Natural killer cell treated with Interleukin-12 subunit alpha and Interleukin-12 subunit beta and Interleukin-15 and Interleukin-18, amount 100 ng/mL, for 72 hours (primary cell): ENCODE measurements at regions not wholly inside any gene's neighbourhood (a gene's known extent, or its start where the extent isn't known, plus 50 kb on each side); places are given as distances from the start of the nearest gene placed in this dataset.

Experiments
- ATAC-seq, 2 donors: fragments of 150-1000 bp; cut with Tn5 transposase in 1 of 2; sonication (Bioruptor Pico), chemical (Tn5 transposase) in 1 of 2; 2 replicates each; pipeline ENCODE4 v1.10.0; 2021
- DNase-seq: peaks from one replicate; pipeline ENCODE4 v3.0.0; 2022; ENCODE audit warnings: low spot score
- H3K27ac Mint-ChIP-seq, 2 donors: 1 replicate in 1 of 2; 2 replicates in 1 of 2; pipeline ENCODE4 v1.8.0; 2022; ENCODE audit warnings: mixed read lengths in 2 of 2, mild to moderate bottlenecking in 1 of 2, moderate library complexity in 1 of 2
- H3K27me3 Mint-ChIP-seq, 2 donors: 1 replicate in 1 of 2; 2 replicates in 1 of 2; pipeline ENCODE4 v1.8.0; 2022; ENCODE audit warnings: mixed read lengths in 2 of 2
- H3K36me3 Mint-ChIP-seq: one replicate; pipeline ENCODE4 v1.8.0; 2022; ENCODE audit warnings: mixed read lengths
- H3K4me1 Mint-ChIP-seq, 2 donors: 1 replicate in 1 of 2; 2 replicates in 1 of 2; pipeline ENCODE4 v1.8.0; 2022; ENCODE audit warnings: low read depth in 2 of 2, mixed read lengths in 2 of 2, mild to moderate bottlenecking in 1 of 2
- H3K4me3 Mint-ChIP-seq: one replicate; pipeline ENCODE4 v1.8.0; 2022; ENCODE audit warnings: mixed read lengths
- H3K9me3 Mint-ChIP-seq: 2 replicates; pipeline ENCODE4 v1.8.0; 2022; ENCODE audit warnings: mixed read lengths

GRCh38 chr18:39296293-39296888 lies 1730.8 kb upstream of the CELF4 start:
- no peaks in the 10 kb centered on the region for H3K4me1 Mint-ChIP-seq
- DNase-seq = no peak
- H3K36me3 Mint-ChIP-seq = peaks cover 9% of the 10 kb centered on the region
- ATAC-seq = no peak
- H3K4me3 Mint-ChIP-seq = no peak overlapping the region
- peaks cover 18% of the 10 kb centered on the region for H3K9me3 Mint-ChIP-seq
- peak overlapping the region in 1 of 2 donors; percentile 7 for H3K27ac Mint-ChIP-seq
- H3K27me3 Mint-ChIP-seq = no peaks in the 10 kb centered on the region

GRCh38 chr18:39276764-39277163 lies 1711.2 kb upstream of the CELF4 start:
- Mint-ChIP-seq H3K4me1 (no peaks in the 10 kb centered on the region), H3K36me3 (no peaks in the 10 kb centered on the region), H3K4me3 (no peak overlapping the region), H3K27me3 (no peaks in the 10 kb centered on the region), H3K27ac (no peak overlapping the region), H3K9me3 (peaks cover 17% of the 10 kb centered on the region)
- DNase-seq (no peak), ATAC-seq (no peak)

GRCh38 chr18:39274535-39274934 lies 1708.9 kb upstream of the CELF4 start:
- DNase-seq = no peak
- Mint-ChIP-seq H3K27me3 (no peaks in the 10 kb centered on the region), H3K4me1 (no peaks in the 10 kb centered on the region), H3K36me3 (no peaks in the 10 kb centered on the region), H3K27ac (no peak overlapping the region), H3K4me3 (no peak overlapping the region), H3K9me3 (peaks cover 14% of the 10 kb centered on the region)
- ATAC-seq = no peak

GRCh38 chr18:39272230-39272629 lies 1706.6 kb upstream of the CELF4 start:
- H3K9me3 Mint-ChIP-seq = peaks cover 11% of the 10 kb centered on the region
- H3K36me3 Mint-ChIP-seq = no peaks in the 10 kb centered on the region
- H3K27ac Mint-ChIP-seq = no peak overlapping the region
- no peak overlapping the region for H3K4me3 Mint-ChIP-seq
- no peaks in the 10 kb centered on the region for H3K27me3 Mint-ChIP-seq
- ATAC-seq (no peak), DNase-seq (no peak)
- H3K4me1 Mint-ChIP-seq = no peaks in the 10 kb centered on the region

GRCh38 chr18:39271654-39272053 lies 1706.1 kb upstream of the CELF4 start:
- no peak overlapping the region for H3K4me3 Mint-ChIP-seq
- H3K36me3 Mint-ChIP-seq = no peaks in the 10 kb centered on the region
- no peak for ATAC-seq
- no peaks in the 10 kb centered on the region for H3K27me3 Mint-ChIP-seq
- peaks cover 10% of the 10 kb centered on the region for H3K9me3 Mint-ChIP-seq
- H3K4me1 Mint-ChIP-seq = no peaks in the 10 kb centered on the region
- H3K27ac Mint-ChIP-seq = no peak overlapping the region
- DNase-seq = no peak

- Mint-ChIP-seq H3K9me3 (peaks cover 24% of the 10 kb centered on the region), H3K36me3 (peaks cover 17% of the 10 kb centered on the region), H3K4me3 (no peak overlapping the region), H3K27ac (no peak overlapping the region), H3K4me1 (no peaks in the 10 kb centered on the region), H3K27me3 (no peaks in the 10 kb centered on the region)
- DNase-seq (no peak), ATAC-seq (no peak)
These were observed 1695.0 kb upstream of the CELF4 start for GRCh38 chr18:39260565-39260964.

- H3K27ac Mint-ChIP-seq = no peak overlapping the region
- no peak for ATAC-seq
- H3K36me3 Mint-ChIP-seq = peaks cover 17% of the 10 kb centered on the region
- H3K27me3 Mint-ChIP-seq = no peaks in the 10 kb centered on the region
- DNase-seq = no peak
- no peaks in the 10 kb centered on the region for H3K4me1 Mint-ChIP-seq
- no peak overlapping the region for H3K4me3 Mint-ChIP-seq
- H3K9me3 Mint-ChIP-seq = peaks cover 24% of the 10 kb centered on the region
These were observed 1694.1 kb upstream of the CELF4 start for GRCh38 chr18:39259736-39260135.

GRCh38 chr18:39244242-39244641 lies 1678.6 kb upstream of the CELF4 start:
- Mint-ChIP-seq H3K4me1 (no peaks in the 10 kb centered on the region), H3K36me3 (no peaks in the 10 kb centered on the region), H3K27me3 (no peaks in the 10 kb centered on the region), H3K4me3 (no peak overlapping the region), H3K27ac (no peak overlapping the region), H3K9me3 (peaks cover 15% of the 10 kb centered on the region)
- ATAC-seq (no peak), DNase-seq (no peak)

GRCh38 chr18:39241534-39241933 lies 1675.9 kb upstream of the CELF4 start:
- Mint-ChIP-seq H3K36me3 (no peaks in the 10 kb centered on the region), H3K27me3 (no peaks in the 10 kb centered on the region), H3K4me1 (no peaks in the 10 kb centered on the region), H3K4me3 (no peak overlapping the region), H3K9me3 (peaks cover 13% of the 10 kb centered on the region), H3K27ac (no peak overlapping the region)
- no peak for DNase-seq
- ATAC-seq = no peak

- no peaks in the 10 kb centered on the region for H3K27me3 Mint-ChIP-seq
- DNase-seq = no peak
- H3K4me3 Mint-ChIP-seq = no peak overlapping the region
- no peaks in the 10 kb centered on the region for H3K36me3 Mint-ChIP-seq
- no peaks in the 10 kb centered on the region for H3K4me1 Mint-ChIP-seq
- ATAC-seq = no peak
- no peak overlapping the region for H3K27ac Mint-ChIP-seq
- H3K9me3 Mint-ChIP-seq = peaks cover 12% of the 10 kb centered on the region
These were observed 1673.5 kb upstream of the CELF4 start for GRCh38 chr18:39238981-39239660.

GRCh38 chr18:39235118-39235719 lies 1669.6 kb upstream of the CELF4 start:
- Mint-ChIP-seq H3K4me1 (no peaks in the 10 kb centered on the region), H3K4me3 (no peak overlapping the region), H3K9me3 (peaks cover 17% of the 10 kb centered on the region), H3K27me3 (no peaks in the 10 kb centered on the region), H3K27ac (no peak overlapping the region), H3K36me3 (no peaks in the 10 kb centered on the region)
- ATAC-seq (no peak), DNase-seq (no peak)

- Mint-ChIP-seq H3K27me3 (no peaks in the 10 kb centered on the region), H3K27ac (no peak overlapping the region), H3K4me3 (no peak overlapping the region), H3K4me1 (no peaks in the 10 kb centered on the region), H3K9me3 (peaks cover 17% of the 10 kb centered on the region), H3K36me3 (no peaks in the 10 kb centered on the region)
- ATAC-seq (peak in 1 of 2 donors; percentile 27), DNase-seq (no peak)
These were observed 1667.3 kb upstream of the CELF4 start for GRCh38 chr18:39232937-39233336.

GRCh38 chr18:39232490-39232889 lies 1666.9 kb upstream of the CELF4 start:
- no peaks in the 10 kb centered on the region for H3K4me1 Mint-ChIP-seq
- H3K27me3 Mint-ChIP-seq = no peaks in the 10 kb centered on the region
- ATAC-seq (no peak), DNase-seq (no peak)
- H3K27ac Mint-ChIP-seq = no peak overlapping the region
- peaks cover 15% of the 10 kb centered on the region for H3K9me3 Mint-ChIP-seq
- no peak overlapping the region for H3K4me3 Mint-ChIP-seq
- H3K36me3 Mint-ChIP-seq = no peaks in the 10 kb centered on the region

GRCh38 chr18:39230086-39230803 lies 1664.6 kb upstream of the CELF4 start:
- Mint-ChIP-seq H3K4me1 (no peaks in the 10 kb centered on the region), H3K27me3 (no peaks in the 10 kb centered on the region), H3K9me3 (peaks cover 27% of the 10 kb centered on the region), H3K36me3 (peaks cover 5% of the 10 kb centered on the region), H3K27ac (no peak overlapping the region), H3K4me3 (no peak overlapping the region)
- DNase-seq (no peak), ATAC-seq (no peak)
